H54 (cell line): ENCODE measurements at regions not wholly inside any gene's neighbourhood (a gene's known extent, or its start where the extent isn't known, plus 50 kb on each side); places are given as distances from the start of the nearest gene placed in this dataset.

Experiments used
- DNase-seq: peaks from one replicate; pipeline ENCODE4 v3.0.0; 2011; ENCODE audit warnings: low spot score, mixed read lengths; ENCODE audit not compliant: insufficient read length
- FAIRE-seq: peaks from 3 replicates; lab custom pipeline; 2011; peaks lifted over from hg19 to GRCh38; lab: Jason Lieb, UNC
- POLR2A ChIP-seq: IDR thresholded peaks from 2 replicates; pipeline ENCODE4 v1.6.1; 2011; ENCODE audit warnings: low read depth, mild to moderate bottlenecking, low read length

DNA sequence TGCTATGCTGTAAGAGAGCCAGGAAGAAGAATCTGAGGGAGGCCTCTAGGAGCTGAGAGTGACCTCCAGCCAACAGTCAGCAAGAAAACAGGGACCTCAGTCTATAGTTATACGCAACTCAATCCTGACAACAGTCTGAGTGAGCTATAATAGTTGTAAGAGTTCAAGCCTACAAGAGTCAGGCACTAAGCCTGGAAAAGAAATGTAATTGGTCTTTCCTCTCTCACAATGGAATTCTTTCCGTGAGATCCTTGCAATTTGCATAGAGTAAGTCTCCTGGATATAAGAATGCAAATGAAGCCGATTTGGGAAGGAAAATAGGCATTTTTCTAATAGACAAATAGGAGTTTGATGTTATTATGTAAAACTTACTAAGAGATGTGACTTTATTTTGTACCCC is 1332.6 kb upstream of the CELF4 start:
- FAIRE-seq (no peak), DNase-seq (no peak)
- no peak for TF ChIP-seq POLR2A

GRCh38 chr18:38895560-38895959 is 1330.0 kb upstream of the CELF4 start:
- no peak for DNase-seq
- TF ChIP-seq POLR2A: no peak
- FAIRE-seq: no peak

DNA sequence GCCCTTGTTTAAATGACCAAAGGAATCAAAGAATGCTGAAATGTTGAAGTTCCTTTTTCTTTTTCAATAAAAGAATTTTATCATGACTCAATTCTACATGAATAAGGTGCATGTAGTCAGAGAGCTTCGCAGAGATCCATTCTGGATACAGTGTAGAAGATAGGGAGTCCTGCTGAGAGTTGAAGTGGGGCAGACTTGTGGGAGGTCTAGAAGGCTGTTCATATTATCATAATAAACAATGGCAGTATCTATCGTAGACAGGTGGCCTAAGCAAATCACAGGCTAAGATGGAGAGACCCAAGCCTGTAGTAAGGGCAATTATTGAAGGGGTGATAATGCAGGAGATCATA is 1322.0 kb upstream of the CELF4 start:
- DNase-seq (no peak), FAIRE-seq (no peak)
- no peak for TF ChIP-seq POLR2A

GRCh38 chr18:38886861-38887670 is 1321.5 kb upstream of the CELF4 start:
- FAIRE-seq (no peak), DNase-seq (no peak)
- no peak for TF ChIP-seq POLR2A

- DNase-seq (no peak), FAIRE-seq (no peak)
- TF ChIP-seq POLR2A: no peak
Observed at GRCh38 chr18:38886235-38886634, 1320.6 kb upstream of the CELF4 start.

DNA sequence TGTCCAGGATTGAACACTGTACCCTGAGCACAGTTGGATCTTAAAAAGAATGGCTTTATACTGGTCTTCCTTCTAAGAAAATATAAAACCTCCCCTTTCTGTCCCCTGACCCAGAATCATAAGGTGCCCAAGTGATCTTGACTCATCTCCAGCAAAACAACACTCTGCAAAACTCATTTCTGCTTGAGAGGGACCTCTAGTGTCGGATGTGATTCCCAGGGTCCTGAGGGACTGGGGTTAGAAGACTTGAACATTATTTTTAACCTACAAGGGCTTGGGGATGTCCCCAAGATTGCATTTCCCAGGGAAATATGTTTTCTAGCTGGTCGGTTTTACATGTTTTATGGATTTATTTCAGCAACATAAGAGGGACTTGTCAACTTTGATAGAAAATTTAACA is 1318.5 kb upstream of the CELF4 start:
- no peak for DNase-seq

GRCh38 chr18:38883111-38883510 is 1317.5 kb upstream of the CELF4 start:
- no peak for FAIRE-seq
- no peak for TF ChIP-seq POLR2A
- DNase-seq: no peak

More for the DNA sequence above, 1318.5 kb upstream of the CELF4 start:
- no peak for TF ChIP-seq POLR2A
- no peak for FAIRE-seq

GRCh38 chr18:38879871-38880270 is 1314.3 kb upstream of the CELF4 start:
- no peak for DNase-seq
- no peak for FAIRE-seq
- no peak for TF ChIP-seq POLR2A

GRCh38 chr18:38872342-38872741 is 1306.7 kb upstream of the CELF4 start:
- no peak for FAIRE-seq
- no peak for TF ChIP-seq POLR2A
- DNase-seq: no peak

- DNase-seq: no peak
- no peak for TF ChIP-seq POLR2A
- FAIRE-seq: no peak
Observed at GRCh38 chr18:38868757-38869156, 1303.2 kb upstream of the CELF4 start.

GRCh38 chr18:38867680-38868079 is 1302.1 kb upstream of the CELF4 start:
- no peak for DNase-seq
- no peak for TF ChIP-seq POLR2A
- no peak for FAIRE-seq

DNA sequence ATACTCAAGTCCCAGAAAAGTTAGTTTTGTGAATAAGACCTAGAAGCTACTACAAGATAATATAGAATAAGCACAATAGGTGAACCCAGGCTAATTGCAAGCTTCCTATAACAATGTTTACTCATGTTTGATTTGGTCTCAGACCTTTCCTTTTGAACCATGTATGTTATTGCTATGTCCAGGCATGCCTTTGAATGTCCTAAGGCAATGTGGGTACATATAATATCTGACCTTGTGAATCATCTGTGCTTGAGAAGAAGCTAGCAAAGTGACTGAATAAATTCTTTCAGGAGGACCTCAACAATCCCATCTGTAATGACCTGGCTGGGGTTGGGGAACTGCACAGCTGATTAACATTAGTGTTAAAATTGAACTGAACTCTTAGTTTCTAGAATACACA is 1285.9 kb upstream of the CELF4 start:
- TF ChIP-seq POLR2A: no peak
- no peak for DNase-seq
- no peak for FAIRE-seq

GRCh38 chr18:38847326-38847725 is 1281.7 kb upstream of the CELF4 start:
- TF ChIP-seq POLR2A: no peak
- DNase-seq (no peak), FAIRE-seq (no peak)

DNA sequence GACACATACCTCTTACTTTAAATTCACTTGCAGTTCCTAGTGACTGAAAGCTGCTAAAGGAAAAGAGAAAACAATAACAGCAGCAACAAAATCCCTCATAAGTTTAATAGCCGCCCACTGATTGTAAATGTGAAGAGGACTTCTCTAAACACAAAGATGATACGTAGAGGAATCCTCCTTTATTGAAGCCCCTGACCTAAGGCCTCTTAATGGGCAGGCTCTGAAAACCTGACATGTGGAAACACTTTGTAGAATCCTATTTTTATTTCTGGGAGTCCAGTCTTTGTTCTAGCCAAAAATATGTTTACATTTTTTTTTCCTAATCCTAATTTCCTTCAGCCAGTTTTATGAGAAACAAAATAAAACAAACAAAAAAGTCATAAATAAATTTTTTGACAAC is 1277.7 kb upstream of the CELF4 start:
- FAIRE-seq (no peak), DNase-seq (no peak)
- TF ChIP-seq POLR2A: no peak

DNA sequence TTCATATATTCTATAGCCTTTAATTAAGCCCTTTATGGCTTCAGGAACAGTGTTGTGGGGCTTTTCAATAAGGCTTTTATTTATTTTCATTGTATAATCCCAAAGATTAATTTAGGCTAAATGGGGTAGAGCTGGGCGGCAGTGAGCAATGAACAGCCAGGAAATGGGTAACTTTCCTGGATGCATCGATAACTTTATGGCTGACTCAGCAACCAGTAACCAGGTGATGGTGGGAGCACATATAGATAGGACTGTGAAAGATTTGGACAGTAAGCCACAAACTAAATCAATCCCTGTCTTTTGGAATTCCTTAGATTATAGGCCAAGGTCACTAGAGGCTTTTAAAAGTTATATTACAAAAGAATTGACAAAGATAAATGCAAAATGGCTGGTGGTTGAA is 1260.6 kb upstream of the CELF4 start:
- DNase-seq: no peak
- no peak for TF ChIP-seq POLR2A
- FAIRE-seq: no peak
